ENCODE measurements at regions not wholly inside any gene's neighbourhood (a gene's known extent, or its start where the extent isn't known, plus 50 kb on each side); places are given as distances from the start of the nearest gene placed in this dataset.

DNA sequence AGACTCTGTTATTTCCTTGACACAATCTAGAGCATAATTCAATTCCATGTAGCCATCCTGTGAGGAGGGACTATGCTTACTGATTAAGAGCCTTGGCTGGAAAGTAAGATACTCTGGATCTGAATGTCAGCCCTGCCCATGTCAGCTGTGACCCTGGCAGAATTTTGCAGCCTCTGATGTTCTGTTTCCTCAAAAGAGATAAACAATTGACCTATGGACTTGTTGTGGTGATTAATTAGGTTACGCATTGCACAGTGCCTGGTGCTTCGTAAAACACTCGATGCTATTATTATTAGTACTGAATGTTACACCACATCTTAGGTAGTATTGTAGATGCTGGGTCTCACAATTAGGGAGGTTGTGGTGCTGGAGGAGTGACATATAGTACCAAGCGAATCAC is 161.3 kb upstream of the MEIS2 start:
- DNase-seq = no peak

- DNase-seq = no peak
Observed at GRCh38 chr15:37262922-37263608, 162.7 kb upstream of the MEIS2 start.

- DNase-seq = no peak
Observed at GRCh38 chr15:37289109-37289765, 188.9 kb upstream of the MEIS2 start.

DNA sequence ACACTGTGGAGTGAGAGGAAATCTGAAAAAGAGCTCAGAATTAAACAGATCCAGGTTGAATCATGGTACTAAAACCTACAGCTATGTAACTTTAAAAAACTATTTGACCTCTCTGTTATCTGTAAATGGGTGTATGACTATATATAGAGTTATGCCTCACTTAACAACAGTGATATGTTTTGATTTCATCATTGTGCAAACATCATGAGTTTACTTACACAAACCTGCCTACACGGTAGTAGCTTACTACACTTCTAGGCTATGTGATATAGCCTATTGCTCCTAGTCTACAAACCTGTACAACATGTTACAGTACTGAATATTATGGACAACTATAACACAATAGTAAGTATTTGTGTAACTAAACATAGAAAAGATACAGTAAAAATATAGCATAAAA is 191.6 kb upstream of the MEIS2 start:
- no peak for DNase-seq

GRCh38 chr15:37298271-37298670 is 197.9 kb upstream of the MEIS2 start:
- no peak for DNase-seq

- no peak for DNase-seq
Observed at GRCh38 chr15:37339437-37339836, 239.1 kb upstream of the MEIS2 start.

GRCh38 chr15:37339856-37340255 is 239.5 kb upstream of the MEIS2 start:
- DNase-seq = no peak

DNA sequence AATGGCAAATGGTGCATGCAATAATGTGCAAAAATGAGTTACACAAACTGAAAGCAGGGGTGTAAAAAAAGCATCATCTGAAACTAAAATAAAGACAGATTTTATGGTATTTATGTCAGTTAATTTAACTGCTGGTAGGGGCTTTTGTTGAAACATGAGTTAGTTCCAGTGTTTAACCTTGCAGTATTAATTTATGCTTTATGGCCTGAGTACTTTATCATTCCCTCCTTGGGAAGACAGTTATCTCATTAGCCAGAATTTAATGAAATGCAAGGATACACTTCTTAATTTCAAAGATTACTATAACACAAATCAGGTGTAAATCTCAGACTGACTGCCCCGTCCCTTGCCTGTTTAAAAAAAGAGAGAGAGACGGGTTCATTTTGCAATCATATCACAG is 240.1 kb upstream of the MEIS2 start:
- DNase-seq = no peak

DNA sequence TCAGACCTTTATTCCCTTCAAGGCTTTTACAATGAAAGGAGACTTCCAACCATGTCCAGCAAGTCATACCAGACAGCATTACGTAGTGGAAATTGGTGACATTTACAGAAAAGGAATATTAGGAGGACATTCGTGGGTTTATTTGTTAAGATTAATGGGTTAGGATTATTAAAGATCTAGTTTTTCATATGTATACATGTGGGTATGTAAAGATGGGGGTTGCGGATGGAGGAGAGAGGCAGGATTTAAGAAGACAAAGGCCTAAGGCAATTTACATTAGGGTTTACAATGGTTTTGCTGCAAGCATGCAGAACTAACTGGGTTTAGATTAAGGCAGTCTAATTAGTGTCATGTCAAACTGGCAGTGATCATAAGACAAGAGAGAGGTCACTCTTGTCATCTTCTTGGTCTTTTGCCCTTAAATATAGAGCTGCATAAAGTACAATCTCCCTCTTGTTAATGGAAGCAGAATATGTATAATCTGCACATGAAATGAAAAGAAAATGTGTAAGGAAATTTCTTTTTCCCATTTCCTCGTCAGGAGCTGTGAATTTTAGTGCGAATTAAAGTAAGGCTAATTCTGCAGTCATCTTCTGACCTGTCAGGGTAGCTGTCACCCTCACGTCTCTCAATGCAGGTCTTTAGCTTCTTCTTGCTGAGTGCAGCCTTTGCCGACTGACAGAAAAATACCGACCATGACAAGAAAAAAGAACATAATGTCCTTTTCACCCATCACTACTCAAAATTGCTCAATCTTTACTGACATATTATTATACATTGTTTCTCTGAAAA is 258.9 kb upstream of the MEIS2 start:
- no peak for DNase-seq

DNA sequence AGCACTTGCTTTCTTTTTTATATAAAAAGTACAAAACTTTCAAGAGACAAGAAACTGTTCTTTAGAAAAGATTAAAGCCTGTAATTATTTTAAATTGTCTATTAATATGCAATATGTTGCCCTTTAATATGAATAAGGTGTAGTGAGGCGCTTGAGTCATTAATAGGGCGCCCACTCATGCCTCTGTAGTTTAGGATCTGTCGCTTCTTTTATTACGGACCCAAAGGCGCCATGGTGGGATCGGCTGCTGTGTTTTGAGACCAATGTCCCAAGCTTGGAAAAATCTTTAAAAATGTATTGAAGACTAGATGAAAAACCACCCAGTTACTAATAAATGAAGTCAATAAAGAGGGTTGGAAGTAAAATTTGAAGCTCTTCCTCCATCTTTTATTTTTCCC is 259.5 kb upstream of the MEIS2 start:
- DNase-seq = no peak

GRCh38 chr15:37360724-37361123 is 260.4 kb upstream of the MEIS2 start:
- no peak for DNase-seq

DNA sequence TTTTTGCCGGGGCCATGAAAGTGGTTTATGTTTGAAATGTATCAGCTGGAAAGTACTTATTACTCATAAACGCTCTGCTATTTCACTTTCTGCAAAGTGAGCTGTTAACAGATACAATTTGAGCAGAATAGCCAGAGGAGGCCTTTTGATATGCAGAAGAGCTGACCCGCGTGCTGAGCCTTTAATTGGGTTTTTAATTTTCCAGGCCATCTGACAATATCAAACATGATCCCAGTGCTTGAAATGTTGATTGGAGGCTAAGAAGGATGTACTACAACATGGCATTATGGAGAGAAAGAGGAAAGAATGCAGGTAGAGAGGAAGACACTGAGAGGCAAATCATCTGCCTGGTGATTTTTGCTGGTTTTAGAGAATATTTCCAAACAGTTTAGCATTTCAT is 261.3 kb upstream of the MEIS2 start:
- DNase-seq = no peak

DNA sequence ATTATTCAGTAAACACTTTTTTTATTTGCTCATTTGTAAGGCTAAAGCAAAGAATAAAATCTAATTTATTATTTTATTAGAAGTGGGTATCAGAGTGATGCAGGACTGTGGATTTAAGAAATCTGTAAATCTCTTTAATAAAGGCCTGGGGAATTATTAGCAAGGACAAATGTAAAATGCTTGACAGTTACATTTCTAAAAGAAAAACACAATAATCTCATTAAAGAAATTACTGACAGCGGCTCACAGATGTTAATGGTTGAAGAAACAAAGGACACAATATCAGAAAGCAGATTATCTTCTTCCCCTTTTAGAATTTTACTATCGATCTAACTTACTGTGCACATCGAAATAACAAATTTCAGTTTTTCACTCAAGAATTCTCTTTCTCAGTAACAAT is 262.1 kb upstream of the MEIS2 start:
- no peak for DNase-seq

GRCh38 chr15:37368961-37369360 is 268.6 kb upstream of the MEIS2 start:
- no peak for DNase-seq

- DNase-seq = no peak
Observed at GRCh38 chr15:37370941-37371340, 270.6 kb upstream of the MEIS2 start.

DNA sequence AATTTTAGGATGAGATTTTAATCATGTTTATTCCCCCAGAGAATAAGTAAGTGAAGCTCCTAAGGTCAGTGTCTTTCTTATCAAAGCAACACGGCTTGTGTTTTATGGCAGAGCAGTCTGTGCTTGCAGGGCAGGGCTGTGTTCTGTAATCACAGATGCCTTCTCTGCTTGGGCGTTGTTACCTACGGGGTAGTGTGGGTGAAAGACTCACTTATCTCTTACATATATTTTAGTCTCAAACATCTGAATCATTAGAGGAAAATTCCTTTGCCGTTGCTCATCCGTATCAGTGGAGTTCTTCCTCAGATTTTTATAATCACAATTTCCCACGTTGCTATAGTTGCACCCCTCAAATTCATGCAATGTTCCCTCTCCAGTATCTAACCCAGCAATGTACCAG is 271.7 kb upstream of the MEIS2 start:
- no peak for DNase-seq

DNA sequence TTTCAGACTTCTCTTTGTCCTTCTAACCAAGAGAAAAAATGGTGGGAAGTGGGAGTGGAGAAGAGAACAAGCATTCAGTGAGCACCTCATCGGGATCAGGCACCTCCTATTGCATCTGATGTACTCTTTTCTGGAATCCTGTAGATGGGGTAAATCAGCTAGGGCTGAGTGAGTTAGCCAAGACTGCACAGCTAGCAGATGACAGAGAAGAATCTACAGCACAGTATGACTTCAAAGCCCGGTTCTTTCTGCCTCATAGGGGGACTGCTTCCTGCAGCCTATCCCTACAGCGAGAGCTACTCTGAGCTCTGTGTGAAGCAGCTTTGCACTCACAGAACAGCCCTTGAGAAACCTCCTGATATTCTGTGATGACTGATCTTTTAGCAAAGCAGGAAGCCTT is 275.2 kb upstream of the MEIS2 start:
- no peak for DNase-seq

GRCh38 chr15:37377428-37377827 is 277.1 kb upstream of the MEIS2 start:
- no peak for DNase-seq

- no peak for DNase-seq
Observed at GRCh38 chr15:37394402-37395099, 294.2 kb upstream of the MEIS2 start.

DNA sequence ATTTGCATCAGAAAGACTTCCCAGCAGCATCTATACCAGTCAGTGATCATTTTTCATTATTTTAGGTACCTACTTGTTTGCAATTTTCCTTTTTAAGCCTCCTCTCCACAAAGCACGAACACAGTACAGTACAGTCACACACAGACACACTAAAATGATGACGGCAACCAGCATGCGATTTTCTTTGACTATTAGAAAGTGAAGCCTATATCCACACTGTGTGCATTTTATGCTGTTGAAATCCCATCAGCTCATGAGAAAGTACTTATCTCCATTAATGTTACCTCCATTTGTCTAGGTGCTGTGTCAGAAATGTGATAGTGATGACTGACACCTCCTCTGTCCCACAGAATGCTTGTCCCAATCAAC is 294.7 kb upstream of the MEIS2 start:
- DNase-seq = no peak

GRCh38 chr15:37397266-37398022 is 297.1 kb upstream of the MEIS2 start:
- no peak for DNase-seq

GRCh38 chr15:37416103-37416502 is 315.8 kb upstream of the MEIS2 start:
- no peak for DNase-seq

GRCh38 chr15:37425541-37425940 is 325.2 kb upstream of the MEIS2 start:
- no peak for DNase-seq
